ENCODE measurements at regions not wholly inside any gene's neighbourhood (a gene's known extent, or its start where the extent isn't known, plus 50 kb on each side); places are given as distances from the start of the nearest gene placed in this dataset.
"Not testable (repeated sequence)": the region's sequence is repeated elsewhere in the genome, so short reads cannot be mapped to it uniquely, and the experiment has no call there.

- in situ Hi-C loops (cut with MboI; ENCODE audit: low pct_unique_long_range_greater_than_20kb, low sequenced_read_pairs, unreplicated experiment): no loop called here
- no peak for DNase-seq (ENCODE audit: low spot score)
- no peak for TF ChIP-seq CTCF (IDR thresholded peaks at IDR 0.05; ENCODE audit: extremely low read depth, insufficient read depth, missing control alignments)
Measured at GRCh38 chr13:62168891-62169290, 753.2 kb upstream of the PCDH20 start.

- in situ Hi-C loops (cut with MboI; ENCODE audit: low pct_unique_long_range_greater_than_20kb, low sequenced_read_pairs, unreplicated experiment): no loop called here
- TF ChIP-seq CTCF (IDR thresholded peaks at IDR 0.05; ENCODE audit: extremely low read depth, insufficient read depth, missing control alignments): no peak
- no peak for DNase-seq (ENCODE audit: low spot score)
Measured at GRCh38 chr13:62167650-62168172, 752.1 kb upstream of the PCDH20 start.

GRCh38 chr13:62162860-62163259 is 747.2 kb upstream of the PCDH20 start:
- no peak for TF ChIP-seq CTCF (IDR thresholded peaks at IDR 0.05; ENCODE audit: extremely low read depth, insufficient read depth, missing control alignments)
- in situ Hi-C loops (cut with MboI; ENCODE audit: low pct_unique_long_range_greater_than_20kb, low sequenced_read_pairs, unreplicated experiment): no loop called here
- DNase-seq (ENCODE audit: low spot score): no peak

GRCh38 chr13:62158520-62158919 is 742.9 kb upstream of the PCDH20 start:
- in situ Hi-C loops (cut with MboI; ENCODE audit: low pct_unique_long_range_greater_than_20kb, low sequenced_read_pairs, unreplicated experiment): no loop called here
- DNase-seq (ENCODE audit: low spot score): no peak
- TF ChIP-seq CTCF (IDR thresholded peaks at IDR 0.05; ENCODE audit: extremely low read depth, insufficient read depth, missing control alignments): no peak

GRCh38 chr13:62151724-62152123 is 736.1 kb upstream of the PCDH20 start:
- in situ Hi-C loops (cut with MboI; ENCODE audit: low pct_unique_long_range_greater_than_20kb, low sequenced_read_pairs, unreplicated experiment): not testable (repeated sequence)

GRCh38 chr13:62142048-62142447 is 726.4 kb upstream of the PCDH20 start:
- no peak for TF ChIP-seq CTCF (IDR thresholded peaks at IDR 0.05; ENCODE audit: extremely low read depth, insufficient read depth, missing control alignments)
- no peak for DNase-seq (ENCODE audit: low spot score)
- in situ Hi-C loops (cut with MboI; ENCODE audit: low pct_unique_long_range_greater_than_20kb, low sequenced_read_pairs, unreplicated experiment): loop anchor here (25.0 kb wide), 1 partner anchor 220 kb away; no protein-coding TSS in a partner anchor

More at GRCh38 chr13:62151724-62152123, 736.1 kb upstream of the PCDH20 start:
- DNase-seq (ENCODE audit: low spot score): not testable (repeated sequence)

- TF ChIP-seq CTCF (IDR thresholded peaks at IDR 0.05; ENCODE audit: extremely low read depth, insufficient read depth, missing control alignments): no peak
- in situ Hi-C loops (cut with MboI; ENCODE audit: low pct_unique_long_range_greater_than_20kb, low sequenced_read_pairs, unreplicated experiment): loop anchor here (25.0 kb wide), 1 partner anchor 223 kb away; no protein-coding TSS in a partner anchor
- DNase-seq (ENCODE audit: low spot score): no peak
Measured at GRCh38 chr13:62139597-62139996, 723.9 kb upstream of the PCDH20 start.

All from GM13977 (cell line).